Epithelial cell of proximal tubule (primary cell): ENCODE measurements at regions not wholly inside any gene's neighbourhood (a gene's known extent, or its start where the extent isn't known, plus 50 kb on each side); places are given as distances from the start of the nearest gene placed in this dataset.
"Not testable (repeated sequence)": the region's sequence is repeated elsewhere in the genome, so short reads cannot be mapped to it uniquely, and the experiment has no call there.

Experiments
- DNase-seq: peaks from one replicate; pipeline ENCODE4 v3.0.0-alpha.2; 2011; ENCODE audit warnings: low read depth
- H3K4me3 ChIP-seq: 2 replicates; pipeline ENCODE4 v1.5.1; 2011; ENCODE audit warnings: low read depth, mild to moderate bottlenecking, low read length
- CTCF ChIP-seq: conservative IDR thresholded peaks from 2 replicates; pipeline ENCODE4 v1.5.1; 2012; ENCODE audit warnings: low read depth, mild to moderate bottlenecking, low read length

GRCh38 chr4:104919406-104919805, 227.3 kb upstream of the TET2 start:
- peak; percentile 41 for DNase-seq
- H3K4me3 ChIP-seq, result no peak overlapping the region
- TF ChIP-seq CTCF, result no peak

- no peak for TF ChIP-seq CTCF
- H3K4me3 ChIP-seq, result no peak overlapping the region
- DNase-seq, result no peak
These were observed 216.4 kb upstream of the TET2 start for GRCh38 chr4:104930298-104930697.

GRCh38 chr4:104930745-104931736, 215.6 kb upstream of the TET2 start:
- DNase-seq, H3K4me3 ChIP-seq: not testable (repeated sequence)
- TF ChIP-seq CTCF, result peak; percentile 44

- no peak for DNase-seq
- no peak for TF ChIP-seq CTCF
- H3K4me3 ChIP-seq, result no peak overlapping the region
These were observed 208.1 kb upstream of the TET2 start for GRCh38 chr4:104938624-104939023.

GRCh38 chr4:104940927-104941326, 205.7 kb upstream of the TET2 start:
- no peak overlapping the region for H3K4me3 ChIP-seq
- TF ChIP-seq CTCF, result no peak

GRCh38 chr4:104941661-104942062, 205.0 kb upstream of the TET2 start:
- H3K4me3 ChIP-seq, result no peak overlapping the region
- DNase-seq, result peak; percentile 79
- no peak for TF ChIP-seq CTCF

More at GRCh38 chr4:104940927-104941326, 205.7 kb upstream of the TET2 start:
- no peak for DNase-seq
